Endothelial cell of umbilical vein (primary cell): ENCODE measurements at regions not wholly inside any gene's neighbourhood (a gene's known extent, or its start where the extent isn't known, plus 50 kb on each side); places are given as distances from the start of the nearest gene placed in this dataset.

Source experiments
- BruUV-seq: library from RNA; stranded (reverse); fragments of 400-500 nt; replicated peaks from 2 replicates; lab custom pipeline; 2021; lab: Mats Ljungman, UMichigan
- CTCF ChIA-PET: fragments of 300-600, 350-600 bp; sonication (Branson Sonifier 250); formaldehyde crosslinking; loops from one replicate; lab custom pipeline; 2021; ENCODE audit warnings: antibody characterized with exemption, inconsistent platforms; lab: Charles Lee
- POLR2A ChIA-PET: fragments of 300-600, 350-600 bp; sonication (Branson Sonifier 250); formaldehyde crosslinking; loops from one replicate; lab custom pipeline; 2021; ENCODE audit warnings: antibody characterized with exemption, inconsistent platforms; lab: Charles Lee
- DNase-seq: peaks from one replicate; pipeline ENCODE4 v3.0.0-alpha.2; 2011; ENCODE audit warnings: low read depth, low spot score
- FAIRE-seq: peaks from 2 replicates; lab custom pipeline; 2011; peaks lifted over from hg19 to GRCh38; lab: Jason Lieb, UNC
- H2AFZ ChIP-seq: 2 replicates; pipeline ENCODE4 v1.6.0; 2012; ENCODE audit warnings: low read depth, low read length, control low read depth, inconsistent platforms
- H3K27ac ChIP-seq: 2 replicates; pipeline ENCODE4 v1.5.1; 2011; ENCODE audit warnings: low read depth, mild to moderate bottlenecking, control low read depth, low read length, moderate library complexity; ENCODE audit not compliant: insufficient read depth
- H3K27me3 ChIP-seq, 2 experiments: 2 replicates each; pipeline versions ENCODE4 v1.6.0 to v1.6.1; 2011; ENCODE audit warnings: low read length in 2 of 2, mixed read lengths in 1 of 2; ENCODE audit not compliant: control insufficient read depth in 2 of 2, insufficient read depth in 2 of 2
- H3K36me3 ChIP-seq, 2 experiments: 2 replicates in 1 of 2; 3 replicates in 1 of 2; pipeline ENCODE4 v1.5.1; 2011; ENCODE audit warnings: low read length in 2 of 2, mild to moderate bottlenecking in 1 of 2, moderate library complexity in 1 of 2; ENCODE audit not compliant: control insufficient read depth in 2 of 2, insufficient read depth in 2 of 2; ENCODE audit errors: extremely low read depth in 1 of 2
- H3K4me1 ChIP-seq: 3 replicates; pipeline ENCODE4 v1.5.1; 2011; ENCODE audit warnings: mild to moderate bottlenecking, low read length; ENCODE audit not compliant: control insufficient read depth, insufficient read depth; ENCODE audit errors: extremely low read depth
- H3K4me2 ChIP-seq: 2 replicates; pipeline ENCODE4 v1.6.1; 2011; ENCODE audit warnings: low read length, control low read depth, mixed read lengths; ENCODE audit not compliant: insufficient read depth
- H3K4me3 ChIP-seq, 3 experiments: fragments of 200-600 bp in 1 of 3; sonication (generic), shearing (Covaris generic) in 1 of 3; replicated peaks in 1 of 3; 2 replicates each; pipeline ENCODE4 v1.5.1; 2011 to 2016; ENCODE audit warnings: control low read depth in 3 of 3, low read length in 3 of 3, mild to moderate bottlenecking in 2 of 3, inconsistent platforms in 1 of 3, low read depth in 1 of 3, moderate library complexity in 1 of 3; ENCODE audit not compliant: insufficient read depth in 1 of 3
- H3K79me2 ChIP-seq: 2 replicates; pipeline ENCODE4 v1.6.0; 2012; ENCODE audit warnings: low read length, inconsistent platforms; ENCODE audit not compliant: control insufficient read depth, insufficient read depth
- H3K9ac ChIP-seq: replicated peaks from 2 replicates; pipeline ENCODE3; 2011; ENCODE audit warnings: low read length, control low read depth; ENCODE audit not compliant: insufficient read depth; ENCODE audit errors: extremely low read depth
- H3K9me1 ChIP-seq: replicated peaks from 3 replicates; pipeline ENCODE4 v1.6.0; 2011; ENCODE audit warnings: mild to moderate bottlenecking, low read length; ENCODE audit not compliant: control insufficient read depth, insufficient read depth; ENCODE audit errors: extremely low read depth
- H3K9me3 ChIP-seq: replicated peaks from 2 replicates; pipeline ENCODE4 v1.5.1; 2012; ENCODE audit warnings: low read length, inconsistent platforms; ENCODE audit not compliant: control insufficient read depth, insufficient read depth
- H4K20me1 ChIP-seq: replicated peaks from 2 replicates; pipeline ENCODE3; 2011; ENCODE audit warnings: mild to moderate bottlenecking, low read length; ENCODE audit not compliant: control insufficient read depth, insufficient read depth; ENCODE audit errors: extremely low read depth
- EZH2 ChIP-seq: IDR thresholded peaks from 2 replicates; pipeline ENCODE4 v1.6.1; 2012; ENCODE audit warnings: borderline replicate concordance, low read depth, mild to moderate bottlenecking, moderate library complexity, low read length, inconsistent platforms; ENCODE audit not compliant: severe bottlenecking
- FOS ChIP-seq: IDR thresholded peaks from 2 replicates; pipeline ENCODE4 v1.6.1; 2011; ENCODE audit warnings: mild to moderate bottlenecking, low read length, moderate library complexity, borderline replicate concordance; ENCODE audit not compliant: insufficient read depth
- GATA2 ChIP-seq: IDR thresholded peaks from 2 replicates; pipeline ENCODE4 v1.7.0; 2011; ENCODE audit warnings: low read depth, mild to moderate bottlenecking, moderate library complexity, mixed read lengths, low read length; ENCODE audit not compliant: insufficient read length, insufficient read depth
- JUN ChIP-seq: IDR thresholded peaks from 2 replicates; pipeline ENCODE4 v1.6.1; 2011; ENCODE audit warnings: borderline replicate concordance, low read depth; ENCODE audit not compliant: insufficient read length, insufficient read depth
- MYC ChIP-seq: IDR thresholded peaks from one replicate; pipeline ENCODE4 v1.6.1; 2011; ENCODE audit warnings: mild to moderate bottlenecking, low read depth, low read length
- POLR2AphosphoS5 ChIP-seq: IDR thresholded peaks from 2 replicates; pipeline ENCODE4 v1.6.1; 2012; ENCODE audit warnings: low read depth, mild to moderate bottlenecking, control low read depth, low read length, moderate library complexity; ENCODE audit not compliant: insufficient read depth
- dilution Hi-C: fragments of 300-500 bp; cut with MboI; formaldehyde crosslinking; loops from one replicate; pipeline ENCODE4 v1.15.0; 2019; ENCODE audit warnings: low sequenced_read_pairs; ENCODE audit not compliant: extremely low pct_ligation_motif_present
- intact Hi-C: fragments of 100-400 bp; cut with micrococcal nuclease; formaldehyde crosslinking; loops from one replicate; pipeline ENCODE4 v1.10.0; 2022
- TF ChIP-seq, protein P1 (sequence below): IDR thresholded peaks from 2 replicates; pipeline ENCODE4 v1.6.1; 2011; ENCODE audit not compliant: insufficient read depth, insufficient read length

DNA sequence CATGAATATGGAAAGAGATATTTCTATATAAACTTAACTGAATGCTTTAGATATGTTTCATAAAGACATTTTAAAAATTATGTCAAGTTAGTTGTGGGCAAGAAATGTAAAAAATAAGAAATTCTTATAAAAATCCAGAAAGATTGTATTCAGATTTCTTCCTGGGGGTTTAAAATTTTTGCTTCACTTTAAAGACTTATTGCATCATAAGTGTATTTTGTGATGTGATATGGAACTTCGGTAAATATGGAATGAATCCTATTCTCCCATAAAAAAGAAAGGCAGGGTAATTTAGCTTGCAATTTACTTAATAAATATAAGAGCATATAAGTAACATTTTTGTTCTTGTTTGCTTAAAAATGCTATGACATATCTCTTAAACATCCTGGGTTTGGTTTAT is 104.8 kb upstream of the CWC22 start:
- H3K79me2 ChIP-seq = no peaks in the 10 kb centered on the region
- dilution Hi-C loops (no loop called here), intact Hi-C loops (no loop called here)
- FAIRE-seq (no peak), DNase-seq (no peak)
- H4K20me1 ChIP-seq = no peaks in the 10 kb centered on the region
- no peak overlapping the region for H2AFZ ChIP-seq
- no peaks in the 10 kb centered on the region for H3K27me3 ChIP-seq
- no TSS peak for BruUV-seq
- no peaks in the 10 kb centered on the region for H3K4me1 ChIP-seq
- H3K4me2 ChIP-seq = no peak overlapping the region
- H3K9me1 ChIP-seq = no peaks in the 10 kb centered on the region
- TF ChIP-seq, protein P1, sequence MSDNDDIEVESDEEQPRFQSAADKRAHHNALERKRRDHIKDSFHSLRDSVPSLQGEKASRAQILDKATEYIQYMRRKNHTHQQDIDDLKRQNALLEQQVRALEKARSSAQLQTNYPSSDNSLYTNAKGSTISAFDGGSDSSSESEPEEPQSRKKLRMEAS = no peak
- TF ChIP-seq POLR2AphosphoS5 = no peak
- TF ChIP-seq MYC = no peak
- TF ChIP-seq FOS = no peak
- TF ChIP-seq JUN = no peak
- TF ChIP-seq GATA2 = no peak
- TF ChIP-seq EZH2 = no peak
- H3K36me3 ChIP-seq = no peaks in the 10 kb centered on the region
- POLR2A ChIA-PET = no interaction called here
- H3K27ac ChIP-seq = no peak overlapping the region
- no peaks in the 10 kb centered on the region for H3K9me3 ChIP-seq
- CTCF ChIA-PET = interaction anchor here (0.9 kb wide), 2 partner anchors 12 kb away, joined by 3 to 5 read pairs; no protein-coding TSS in a partner anchor
- no peak overlapping the region for H3K4me3 ChIP-seq
- no peak overlapping the region for H3K9ac ChIP-seq

DNA sequence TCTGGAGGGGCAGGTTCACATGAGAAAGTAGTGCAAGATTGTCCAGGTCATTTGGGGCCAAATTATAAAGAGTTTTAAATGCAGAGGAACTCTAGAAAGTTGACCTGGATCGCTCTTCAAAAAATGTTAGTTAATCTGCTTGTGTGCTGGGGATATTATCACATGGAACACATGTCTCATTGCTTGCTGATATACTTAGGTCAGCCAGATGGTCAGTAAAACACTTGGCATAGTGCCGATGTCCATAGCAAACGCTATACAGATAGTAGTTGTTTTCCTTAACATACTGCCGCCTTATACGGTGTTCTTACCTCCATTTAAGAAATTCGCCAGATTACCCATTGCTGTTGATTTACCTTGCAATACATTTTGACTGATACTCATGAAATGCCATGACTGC is 103.4 kb upstream of the CWC22 start:
- no peaks in the 10 kb centered on the region for H3K27me3 ChIP-seq
- no peak overlapping the region for H3K4me3 ChIP-seq
- H3K4me1 ChIP-seq = no peaks in the 10 kb centered on the region
- H3K4me2 ChIP-seq = no peak overlapping the region
- H2AFZ ChIP-seq = no peak overlapping the region
- ChIA-PET CTCF (no interaction called here), POLR2A (no interaction called here)
- H3K27ac ChIP-seq = no peak overlapping the region
- H3K9me1 ChIP-seq = no peaks in the 10 kb centered on the region
- DNase-seq (no peak), FAIRE-seq (no peak)
- no peaks in the 10 kb centered on the region for H3K79me2 ChIP-seq
- no peaks in the 10 kb centered on the region for H4K20me1 ChIP-seq
- no TSS peak for BruUV-seq
- H3K36me3 ChIP-seq = no peaks in the 10 kb centered on the region
- no peaks in the 10 kb centered on the region for H3K9me3 ChIP-seq
- dilution Hi-C loops = no loop called here
- intact Hi-C loops = no loop called here
- H3K9ac ChIP-seq = no peak overlapping the region
- TF ChIP-seq FOS = no peak
- TF ChIP-seq, protein P1 = no peak
